Psoas muscle (tissue), 7 donors: ENCODE measurements at regions not wholly inside any gene's neighbourhood (a gene's known extent, or its start where the extent isn't known, plus 50 kb on each side); places are given as distances from the start of the nearest gene placed in this dataset.

Source experiments
- ATAC-seq, 4 donors: fragments of 200-7000 bp; cut with Tn5 transposase; one replicate each; pipeline ENCODE4 v1.9.1; 2020; ENCODE audit warnings: moderate library complexity in 3 of 4, mild to moderate bottlenecking in 2 of 4
- DNase-seq, 2 donors: peaks; one replicate each; pipeline ENCODE4 v3.0.0-alpha.2; 2020
- H3K27ac ChIP-seq: fragments of 200-600 bp; one replicate; pipeline ENCODE4 v1.8.0; 2022
- H3K27me3 ChIP-seq, 3 donors: fragments of 200-600 bp in 1 of 3; one replicate each; pipeline versions ENCODE4 v1.6.1 to v1.8.0; 2013 to 2022; ENCODE audit warnings: low read length in 2 of 3, mild to moderate bottlenecking in 2 of 3, moderate library complexity in 1 of 3; ENCODE audit not compliant: insufficient read depth in 3 of 3
- H3K36me3 ChIP-seq, 2 donors: fragments of 200-600 bp in 1 of 2; one replicate each; pipeline versions ENCODE4 v1.6.1 to v1.8.0; 2013 to 2022; ENCODE audit warnings: low read depth in 1 of 2, mild to moderate bottlenecking in 1 of 2, moderate library complexity in 1 of 2; ENCODE audit not compliant: insufficient read depth in 1 of 2
- H3K4me1 ChIP-seq: fragments of 200-600 bp; one replicate; pipeline ENCODE4 v1.8.0; 2022
- H3K4me3 ChIP-seq: fragments of 200-600 bp; one replicate; pipeline ENCODE4 v1.8.0; 2022; ENCODE audit warnings: mild to moderate bottlenecking
- H3K9me3 ChIP-seq: fragments of 200-600 bp; one replicate; pipeline ENCODE4 v1.8.0; 2022
- CTCF ChIP-seq: fragments of 200-600 bp; IDR thresholded peaks from one replicate; pipeline ENCODE4 v1.8.0; 2022; ENCODE audit warnings: antibody characterized with exemption
- WGBS, 3 donors: extraction: QIAGEN DNeasy Blood & Tissue Kit; methylation state at CpG; one replicate each; pipeline versions ENCODE4 v1.1.6 to v1.1.7; 2013; 5-methylcytosine and 5-hydroxymethylcytosine counted together
- intact Hi-C, 2 donors: fragments of 100-400 bp; cut with DNase I; formaldehyde crosslinking; loops; one replicate each; pipeline versions ENCODE4 v1.11.0 to v1.14.2; 2022
- donor health status: healthy with polysubstance abuse.
- donor health status: DM: no; HTN: no; CAD: no; lungs with moderate emphysema.
- donor health status: Bipolar disorder and iron deficiency.
- donor health status: healthy.
- donor health status: DM: yes; HTN: yes; CAD: no.
- donor health status: DM: no; HTN: no; CAD: no.
- donor health status: DM: yes; HTN: yes; CAD: no.

GRCh38 chr11:69962152-69962551, 116.0 kb upstream of the ANO1 start:
- no peak for TF ChIP-seq CTCF
- 70 to 79% (median 78%) methylated on average over 9 of the region's 9 CpGs for WGBS, 3 donors
- Histone ChIP-seq H3K27me3 (peaks cover 0 to 28% (median 6%) of the 10 kb centered on the region in 3 donors), H3K9me3 (no peaks in the 10 kb centered on the region), H3K4me1 (no peaks in the 10 kb centered on the region), H3K27ac (no peak overlapping the region), H3K4me3 (no peak overlapping the region), H3K36me3 (no peaks in the 10 kb centered on the region)
- DNase-seq: no peak
- intact Hi-C loops: no loop called here
- ATAC-seq: peak in 1 of 4 donors; percentile 31

- H3K27ac ChIP-seq: no peak overlapping the region
- ATAC-seq: no peak
- no peak for DNase-seq
- no peak for TF ChIP-seq CTCF
- intact Hi-C loops: no loop called here
- H3K9me3 ChIP-seq: no peaks in the 10 kb centered on the region
- peaks cover 0 to 18% (median 4%) of the 10 kb centered on the region in 3 donors for H3K27me3 ChIP-seq
- WGBS, 3 donors: 49 to 53% (median 52%) methylated on average over 8 of the region's 8 CpGs
- no peaks in the 10 kb centered on the region for H3K4me1 ChIP-seq
- no peak overlapping the region for H3K4me3 ChIP-seq
- no peaks in the 10 kb centered on the region for H3K36me3 ChIP-seq
These were observed 114.4 kb upstream of the ANO1 start for GRCh38 chr11:69963533-69964246.

- Histone ChIP-seq H3K27ac (no peak overlapping the region), H3K4me1 (no peaks in the 10 kb centered on the region), H3K36me3 (no peaks in the 10 kb centered on the region), H3K9me3 (no peaks in the 10 kb centered on the region), H3K27me3 (peaks cover 0 to 17% (median 5%) of the 10 kb centered on the region in 3 donors), H3K4me3 (no peak overlapping the region)
- DNase-seq (no peak), ATAC-seq (no peak)
- intact Hi-C loops: no loop called here
- WGBS, 3 donors: 77 to 81% (median 79%) methylated on average over 6 of the region's 6 CpGs
- TF ChIP-seq CTCF: no peak
These were observed 113.9 kb upstream of the ANO1 start for GRCh38 chr11:69964247-69964643.

GRCh38 chr11:69965821-69966582, 112.1 kb upstream of the ANO1 start:
- H3K4me3 ChIP-seq: no peak overlapping the region
- intact Hi-C loops: no loop called here
- no peak for DNase-seq
- no peaks in the 10 kb centered on the region for H3K4me1 ChIP-seq
- no peak overlapping the region for H3K27ac ChIP-seq
- H3K27me3 ChIP-seq: peaks cover 0 to 25% (median 8%) of the 10 kb centered on the region in 3 donors
- no peaks in the 10 kb centered on the region for H3K36me3 ChIP-seq
- TF ChIP-seq CTCF: no peak
- no peak for ATAC-seq
- H3K9me3 ChIP-seq: no peaks in the 10 kb centered on the region
- 68 to 74% (median 70%) methylated on average over 20 of the region's 20 CpGs for WGBS, 3 donors
